ENCODE measurements at regions not wholly inside any gene's neighbourhood (a gene's known extent, or its start where the extent isn't known, plus 50 kb on each side); places are given as distances from the start of the nearest gene placed in this dataset.

GRCh38 chr15:97165205-97165604 is 795.3 kb upstream of the ARRDC4 start:
- no peak for TF ChIP-seq CTCF (IDR thresholded peaks at IDR 0.05; ENCODE audit: low read depth, low read length)
- TF ChIP-seq EZH2phosphoT487 (IDR thresholded peaks at IDR 0.05; ENCODE audit: low read depth) = no peak

Data from OCI-LY3 (cell line).